Panc1 (cell line): ENCODE measurements at regions not wholly inside any gene's neighbourhood (a gene's known extent, or its start where the extent isn't known, plus 50 kb on each side); places are given as distances from the start of the nearest gene placed in this dataset.

Experiments used
- SIN3A ChIP-seq: IDR thresholded peaks from 2 replicates; pipeline ENCODE4 v1.6.1; 2012; ENCODE audit warnings: low read depth, mild to moderate bottlenecking, low read length, moderate library complexity, borderline replicate concordance; ENCODE audit not compliant: insufficient read depth
- TF ChIP-seq, protein P1 (sequence below): fragments of 450-650 bp; IDR thresholded peaks from 2 replicates; pipeline ENCODE4 v1.5.1; 2017; ENCODE audit warnings: mild to moderate bottlenecking

DNA sequence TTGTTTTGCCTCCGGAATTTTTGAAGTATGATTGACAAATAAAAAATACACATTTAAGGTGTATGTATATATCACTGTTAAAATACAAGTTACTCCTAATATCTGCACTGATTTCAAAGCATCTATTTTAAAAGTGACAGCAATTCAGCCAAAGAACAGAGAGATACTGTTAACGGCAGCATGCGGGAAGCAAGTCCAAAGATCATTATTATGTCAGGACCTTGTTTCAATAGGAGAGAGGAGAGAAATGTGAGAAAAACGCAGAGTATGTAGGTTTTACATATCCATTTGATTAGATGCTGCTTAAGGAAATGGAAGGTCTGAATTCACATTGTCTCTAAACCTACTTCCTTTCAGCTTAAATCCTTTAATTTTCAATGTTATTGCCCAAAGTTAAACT is 545.5 kb upstream of the SLC8A1 start:
- TF ChIP-seq, protein P1, sequence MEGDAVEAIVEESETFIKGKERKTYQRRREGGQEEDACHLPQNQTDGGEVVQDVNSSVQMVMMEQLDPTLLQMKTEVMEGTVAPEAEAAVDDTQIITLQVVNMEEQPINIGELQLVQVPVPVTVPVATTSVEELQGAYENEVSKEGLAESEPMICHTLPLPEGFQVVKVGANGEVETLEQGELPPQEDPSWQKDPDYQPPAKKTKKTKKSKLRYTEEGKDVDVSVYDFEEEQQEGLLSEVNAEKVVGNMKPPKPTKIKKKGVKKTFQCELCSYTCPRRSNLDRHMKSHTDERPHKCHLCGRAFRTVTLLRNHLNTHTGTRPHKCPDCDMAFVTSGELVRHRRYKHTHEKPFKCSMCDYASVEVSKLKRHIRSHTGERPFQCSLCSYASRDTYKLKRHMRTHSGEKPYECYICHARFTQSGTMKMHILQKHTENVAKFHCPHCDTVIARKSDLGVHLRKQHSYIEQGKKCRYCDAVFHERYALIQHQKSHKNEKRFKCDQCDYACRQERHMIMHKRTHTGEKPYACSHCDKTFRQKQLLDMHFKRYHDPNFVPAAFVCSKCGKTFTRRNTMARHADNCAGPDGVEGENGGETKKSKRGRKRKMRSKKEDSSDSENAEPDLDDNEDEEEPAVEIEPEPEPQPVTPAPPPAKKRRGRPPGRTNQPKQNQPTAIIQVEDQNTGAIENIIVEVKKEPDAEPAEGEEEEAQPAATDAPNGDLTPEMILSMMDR, result no peak
- TF ChIP-seq SIN3A, result no peak
